Omental fat pad (tissue), 3 donors: ENCODE measurements at regions not wholly inside any gene's neighbourhood (a gene's known extent, or its start where the extent isn't known, plus 50 kb on each side); places are given as distances from the start of the nearest gene placed in this dataset.

ENCODE experiments used
- ATAC-seq: fragments of 150-250 bp; one replicate; pipeline ENCODE4 v1.9.1; 2016; ENCODE audit warnings: mild to moderate bottlenecking, moderate library complexity; ENCODE audit not compliant: low FRiP score
- DNase-seq: peaks from one replicate; pipeline ENCODE4 v3.0.0-alpha.2; 2019; ENCODE audit warnings: low spot score
- CTCF ChIP-seq, 3 donors: fragments of 450-650 bp; IDR thresholded peaks; one replicate each; pipeline ENCODE4 v1.5.1; 2016 to 2017; ENCODE audit warnings: antibody characterized with exemption in 3 of 3, mild to moderate bottlenecking in 3 of 3, moderate library complexity in 2 of 3

DNA sequence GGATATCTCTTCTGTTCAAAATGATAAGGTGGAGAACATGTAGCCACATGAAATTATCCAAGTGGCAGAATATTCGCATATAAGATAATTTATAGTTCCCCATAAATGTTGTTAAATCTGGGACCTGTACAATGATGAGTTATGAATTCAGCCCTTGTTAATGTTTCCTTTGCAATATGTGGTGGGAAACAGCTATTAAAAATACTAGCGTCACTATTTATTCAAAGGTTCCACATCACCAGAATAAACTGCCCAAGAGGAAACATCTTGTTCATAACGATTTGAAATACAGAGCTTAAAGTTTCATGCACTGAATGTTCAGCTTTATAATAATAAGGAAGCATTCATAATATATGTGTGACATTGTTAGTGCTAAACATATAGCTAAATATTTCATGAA, 223.9 kb upstream of the TCF4 start:
- ATAC-seq (no peak), DNase-seq (no peak)
- no peak for TF ChIP-seq CTCF (IDR thresholded peaks at IDR 0.05)

DNA sequence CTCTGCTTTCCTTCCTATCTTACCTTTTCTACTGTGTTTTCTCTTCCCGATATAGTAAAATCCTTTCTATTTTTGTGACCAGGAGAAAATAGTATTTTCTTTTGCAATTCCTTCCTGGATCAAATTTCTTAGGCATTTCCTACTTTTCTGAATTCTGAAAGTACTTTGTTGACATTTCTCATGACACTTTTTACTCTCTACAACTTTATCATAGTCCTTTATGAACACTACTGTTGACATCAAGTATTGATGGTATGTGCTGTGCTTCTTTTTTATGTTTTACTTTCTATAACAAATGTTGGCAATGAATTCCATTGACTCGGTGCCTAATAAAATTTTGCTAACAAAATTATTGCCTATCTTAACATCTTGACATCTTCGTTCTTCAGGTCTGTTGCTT, 217.7 kb upstream of the TCF4 start:
- ATAC-seq (no peak), DNase-seq (no peak)
- TF ChIP-seq CTCF (IDR thresholded peaks at IDR 0.05) = no peak

- DNase-seq (no peak), ATAC-seq (no peak)
- no peak for TF ChIP-seq CTCF (IDR thresholded peaks at IDR 0.05)
These were observed 207.2 kb upstream of the TCF4 start for GRCh38 chr18:55795101-55795669.

DNA sequence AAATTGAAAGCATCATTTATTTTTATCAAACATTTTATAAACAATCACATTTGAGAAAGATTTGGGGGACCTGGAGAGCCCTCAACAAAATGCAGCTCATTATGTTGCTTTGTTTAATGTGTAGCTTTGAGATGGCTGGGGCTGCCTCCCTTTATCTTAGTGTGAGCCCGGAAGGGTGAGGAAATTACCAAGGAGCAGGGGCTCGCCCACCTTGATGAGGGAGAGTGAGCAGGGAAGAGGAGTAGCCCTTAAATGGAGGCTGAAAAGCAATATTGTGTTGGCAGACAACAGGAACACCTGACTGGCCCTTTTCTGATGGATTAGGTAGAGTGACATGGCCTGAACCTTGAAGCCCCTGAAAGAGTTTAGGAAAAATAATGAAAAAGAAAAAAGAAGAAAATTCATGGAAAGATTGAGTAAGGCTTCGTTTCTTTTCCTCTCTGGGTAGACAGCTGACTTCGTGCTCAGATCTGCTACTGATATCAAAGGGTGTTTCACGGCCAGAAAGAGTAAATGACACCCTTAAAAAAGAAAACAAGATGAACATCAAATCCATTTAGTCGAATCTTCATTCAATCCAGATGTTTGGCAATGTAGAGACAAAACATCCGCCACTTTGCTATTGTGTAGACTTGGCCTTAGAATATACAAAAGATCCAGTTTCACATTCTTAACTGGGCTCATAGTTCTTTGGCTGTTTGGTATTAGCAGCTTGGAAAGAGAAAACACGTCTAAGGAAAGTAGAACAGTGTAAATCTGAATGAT, 206.5 kb upstream of the TCF4 start:
- DNase-seq = no peak
- ATAC-seq = no peak
- TF ChIP-seq CTCF (IDR thresholded peaks at IDR 0.05) = no peak

- DNase-seq = no peak
- TF ChIP-seq CTCF (IDR thresholded peaks at IDR 0.05) = no peak
- no peak for ATAC-seq
These were observed 202.3 kb upstream of the TCF4 start for GRCh38 chr18:55790296-55790695.

DNA sequence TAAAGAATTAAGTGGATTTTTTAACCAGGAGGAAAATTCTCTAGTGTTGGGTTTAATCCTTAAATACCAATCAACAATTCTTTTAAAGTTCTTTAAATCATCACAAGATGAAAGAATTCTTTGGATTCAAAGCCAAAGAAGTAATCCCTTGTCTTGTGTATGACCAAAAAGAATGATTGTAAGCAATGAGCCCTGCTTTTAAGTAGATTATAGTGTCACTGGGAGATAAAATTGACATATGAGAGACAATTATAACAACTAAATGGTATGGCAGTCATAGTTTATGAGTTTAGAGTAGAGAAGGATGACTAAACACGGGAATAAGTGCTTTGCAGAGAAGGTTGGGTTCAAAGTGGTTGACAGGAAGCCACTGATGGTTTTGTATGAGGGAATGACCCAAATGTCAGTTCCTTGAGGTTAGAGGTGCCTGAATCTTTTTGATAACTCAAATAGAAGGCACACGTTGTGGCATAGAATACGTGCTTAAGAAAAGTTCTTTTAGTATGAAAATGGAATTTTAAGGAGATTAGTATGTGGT, 199.6 kb upstream of the TCF4 start:
- TF ChIP-seq CTCF (IDR thresholded peaks at IDR 0.05) = no peak
- DNase-seq (no peak), ATAC-seq (no peak)
